Left renal cortex interstitium (tissue), 4 donors: ENCODE measurements at regions not wholly inside any gene's neighbourhood (a gene's known extent, or its start where the extent isn't known, plus 50 kb on each side); places are given as distances from the start of the nearest gene placed in this dataset.

Experiments used
- DNase-seq, 4 donors: peaks; one replicate each; pipeline ENCODE4 v3.0.0-alpha.2; 2013; ENCODE audit warnings: low read depth in 4 of 4, low spot score in 2 of 4, missing footprints in 1 of 4

- DNase-seq, result no peak
Measured at GRCh38 chr2:217691920-217692666, 310.7 kb downstream of the TNS1 start.

DNA sequence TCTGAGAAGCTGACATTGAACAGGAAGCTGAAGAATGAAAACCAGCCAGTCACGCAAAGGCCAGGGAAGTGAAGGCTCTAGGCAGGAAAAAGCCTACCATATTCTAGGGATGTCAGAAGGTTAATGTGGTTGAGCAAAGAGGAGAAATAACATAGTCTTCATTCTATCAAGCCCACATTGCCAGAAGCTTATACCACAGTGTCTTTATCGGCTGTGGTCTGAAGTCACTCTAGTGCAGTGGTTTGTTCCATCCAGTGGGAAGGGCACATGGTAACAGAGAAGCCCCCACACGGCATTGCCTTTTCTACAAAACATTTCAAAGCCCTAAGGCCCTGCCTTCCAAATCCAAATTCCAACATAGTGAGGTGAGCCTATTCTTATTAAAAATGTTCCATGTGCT is 311.3 kb downstream of the TNS1 start:
- DNase-seq, result no peak

GRCh38 chr2:217689053-217689452 is 313.7 kb downstream of the TNS1 start:
- DNase-seq, result no peak

DNA sequence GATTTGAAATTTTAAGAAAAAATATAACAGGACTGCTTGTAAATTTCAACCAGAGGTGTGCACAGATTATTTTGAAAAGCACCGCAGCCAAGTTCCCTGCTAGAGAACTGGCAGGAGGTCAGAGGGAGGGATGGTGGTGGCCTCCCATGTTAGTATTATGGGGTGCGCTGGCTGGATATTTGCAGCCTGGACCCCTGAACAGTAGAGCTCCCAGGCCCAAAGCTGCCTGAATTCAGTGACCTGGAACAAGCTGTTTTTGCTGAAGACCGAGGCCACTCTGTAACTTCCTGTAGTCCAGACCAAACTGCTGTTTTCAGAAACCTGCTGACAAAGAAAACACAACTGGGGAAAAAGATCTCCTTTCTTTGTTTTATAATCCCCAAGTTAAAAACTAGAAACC is 314.3 kb downstream of the TNS1 start:
- no peak for DNase-seq

GRCh38 chr2:217687771-217688170 is 315.0 kb downstream of the TNS1 start:
- no peak for DNase-seq

DNA sequence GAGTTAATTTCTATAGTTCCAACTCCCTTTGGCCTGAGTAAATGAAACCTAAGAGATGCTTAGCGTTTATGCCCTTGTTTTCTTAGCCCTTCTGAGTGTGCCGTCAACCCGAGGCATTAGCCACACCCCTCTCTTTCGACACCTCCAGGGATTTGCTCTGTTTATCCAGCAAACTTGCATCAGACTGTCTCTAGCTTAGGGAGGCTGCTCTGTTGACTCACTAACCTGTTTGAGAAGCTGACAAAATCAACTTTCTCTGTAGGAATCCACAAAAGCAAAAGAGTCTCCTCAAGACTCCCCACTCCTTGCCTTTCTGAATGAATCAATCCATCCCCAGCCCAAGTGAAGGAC is 317.6 kb downstream of the TNS1 start:
- no peak for DNase-seq

DNA sequence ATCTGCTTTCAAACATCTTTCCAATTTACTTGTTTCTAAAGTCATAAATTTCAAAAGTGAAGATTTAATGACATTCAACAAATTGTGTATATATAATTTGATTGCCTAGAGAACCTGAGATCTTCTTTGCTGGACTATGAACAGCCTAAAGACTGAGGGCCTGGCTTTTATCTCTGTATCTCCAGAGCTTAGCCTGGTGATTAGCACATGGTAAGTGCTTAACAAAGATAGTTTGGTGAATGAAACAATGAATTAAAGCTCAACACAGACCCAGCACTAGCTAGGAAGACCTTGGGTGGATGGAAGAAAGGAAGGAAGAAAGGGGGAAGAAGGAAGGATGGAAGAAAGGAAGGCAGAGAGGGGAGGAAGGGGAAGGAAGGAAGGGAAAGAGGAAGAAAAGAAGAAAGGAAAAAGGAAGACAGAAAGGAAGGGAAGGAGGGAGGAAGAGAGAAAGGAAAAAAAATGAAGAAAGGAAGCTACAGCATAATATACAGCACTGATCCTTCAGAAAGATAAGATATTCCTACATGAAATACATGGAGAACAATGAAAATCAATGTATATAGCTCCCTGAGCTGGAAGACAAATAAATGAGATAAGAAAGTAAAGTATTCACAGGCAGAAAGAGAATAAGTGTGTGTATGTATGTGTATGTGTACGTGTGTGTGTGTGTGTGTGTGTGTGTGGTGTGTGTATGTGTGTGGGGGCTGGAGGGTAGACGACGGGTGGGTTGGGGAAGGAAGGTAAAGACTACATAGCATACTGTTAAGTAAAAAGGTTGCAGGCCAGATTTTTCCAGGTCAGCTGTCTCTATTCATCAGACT is 318.2 kb downstream of the TNS1 start:
- DNase-seq, result no peak

DNA sequence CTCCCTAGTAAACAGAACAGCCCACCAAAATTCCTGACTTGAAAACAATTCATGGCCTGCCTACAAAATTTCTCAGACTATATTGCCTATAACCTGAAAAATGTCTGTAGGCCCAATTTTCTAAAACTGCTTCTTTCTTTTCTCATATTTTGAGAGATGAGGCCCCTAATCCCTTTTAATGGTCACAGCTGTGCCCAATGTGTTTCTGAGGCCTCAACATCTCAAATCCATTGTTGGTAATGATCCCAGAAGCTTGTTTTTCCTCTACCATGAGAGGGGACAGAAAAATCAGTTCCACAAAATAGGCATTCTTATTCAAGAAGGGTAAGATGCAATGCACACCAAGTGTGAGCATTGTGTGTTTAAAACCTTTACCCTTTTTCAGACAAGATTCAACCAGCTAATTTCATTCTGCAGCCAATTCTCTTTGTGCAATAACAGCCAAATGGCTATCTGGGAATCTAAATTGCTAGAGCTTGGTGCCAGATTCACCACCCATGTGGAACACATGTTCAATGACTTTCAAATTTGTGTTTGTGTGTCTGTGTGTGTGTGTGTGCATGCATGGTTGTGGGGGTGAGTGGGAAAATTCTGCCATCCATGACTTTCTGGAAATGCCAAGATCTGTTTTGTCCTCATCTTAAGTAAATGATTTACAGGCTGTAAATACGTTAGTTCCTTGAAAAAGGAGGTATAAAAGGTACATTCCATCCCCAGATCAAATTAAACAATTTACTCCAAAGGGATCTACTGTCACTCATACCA is 319.5 kb downstream of the TNS1 start:
- no peak for DNase-seq

DNA sequence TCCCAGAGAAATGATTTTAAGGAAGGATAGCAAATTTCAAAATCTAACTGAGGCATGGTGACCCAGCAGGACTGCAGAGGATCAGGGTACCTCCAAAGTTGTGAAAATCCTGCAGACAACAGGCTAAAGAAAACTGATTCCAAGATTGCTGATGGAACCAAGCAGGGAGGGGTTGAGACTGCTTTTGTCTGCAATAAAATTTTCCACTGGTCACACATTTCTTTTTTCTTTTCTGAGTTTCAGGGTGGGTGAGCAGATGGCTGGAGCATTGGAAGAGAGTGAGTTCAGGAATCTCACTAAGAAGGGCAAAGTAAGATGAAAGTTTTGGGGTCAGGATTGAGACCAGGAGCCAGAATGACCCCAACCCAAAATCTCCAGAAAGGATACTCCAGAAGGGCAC is 321.0 kb downstream of the TNS1 start:
- DNase-seq, result no peak

DNA sequence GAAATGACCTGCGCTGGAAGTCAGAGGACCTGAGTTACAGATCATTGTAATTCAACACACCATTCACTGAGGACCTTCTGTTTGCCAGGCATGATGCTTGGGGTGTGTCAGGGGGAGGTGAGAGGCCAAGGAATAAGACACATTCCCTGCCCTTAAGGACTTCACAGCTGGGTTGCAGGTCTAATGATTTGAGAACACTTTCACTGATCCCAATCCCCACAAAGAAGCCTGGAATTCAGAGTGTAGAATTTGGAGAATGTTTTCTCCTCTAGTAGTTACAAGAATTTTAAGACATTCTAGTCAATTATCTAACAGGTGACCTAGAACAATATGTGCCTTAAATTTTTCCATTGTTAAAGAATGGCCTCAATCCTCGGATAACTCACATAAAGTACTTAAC is 322.4 kb downstream of the TNS1 start:
- no peak for DNase-seq

GRCh38 chr2:217673627-217674026 is 329.2 kb downstream of the TNS1 start:
- no peak for DNase-seq

DNA sequence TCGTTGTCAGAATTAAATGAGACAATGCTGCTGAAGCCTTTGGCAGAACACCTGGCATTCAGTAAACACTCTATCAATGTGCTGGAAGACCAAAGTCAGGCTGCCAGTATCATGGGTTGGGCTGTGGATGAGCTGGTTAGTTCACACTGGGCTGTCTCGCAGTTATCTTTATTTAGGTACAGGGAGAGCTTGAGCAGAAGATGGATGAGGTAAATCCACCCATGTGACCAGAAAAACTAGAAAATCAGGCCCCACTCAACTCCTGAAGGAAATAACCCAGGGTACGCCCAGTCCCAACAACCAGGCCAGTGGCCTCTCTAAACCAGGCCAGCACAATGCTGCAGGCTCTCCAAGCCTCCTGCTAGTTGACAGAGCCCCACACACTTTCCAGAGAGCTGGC is 330.3 kb downstream of the TNS1 start:
- DNase-seq, result no peak

GRCh38 chr2:217671871-217672270 is 330.9 kb downstream of the TNS1 start:
- DNase-seq, result no peak

GRCh38 chr2:217671075-217671474 is 331.7 kb downstream of the TNS1 start:
- DNase-seq, result no peak

DNA sequence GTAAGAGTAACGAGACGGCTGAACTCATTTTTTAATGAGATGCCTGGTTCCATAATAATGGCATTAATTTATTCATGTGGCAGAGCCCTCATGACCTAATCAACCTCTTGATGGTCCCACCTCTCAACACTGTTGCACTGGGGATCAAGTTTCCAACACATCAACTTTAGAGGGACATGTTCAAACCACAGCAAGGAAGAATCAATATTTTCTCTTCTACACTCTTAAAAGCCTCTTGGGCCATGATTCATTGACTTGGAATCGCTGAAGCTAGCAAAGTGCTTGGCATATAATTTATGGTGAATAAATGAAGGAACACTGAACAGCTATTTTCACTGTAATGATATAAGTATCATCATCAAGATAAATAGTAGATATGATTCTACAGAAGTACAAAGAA is 333.0 kb downstream of the TNS1 start:
- no peak for DNase-seq

DNA sequence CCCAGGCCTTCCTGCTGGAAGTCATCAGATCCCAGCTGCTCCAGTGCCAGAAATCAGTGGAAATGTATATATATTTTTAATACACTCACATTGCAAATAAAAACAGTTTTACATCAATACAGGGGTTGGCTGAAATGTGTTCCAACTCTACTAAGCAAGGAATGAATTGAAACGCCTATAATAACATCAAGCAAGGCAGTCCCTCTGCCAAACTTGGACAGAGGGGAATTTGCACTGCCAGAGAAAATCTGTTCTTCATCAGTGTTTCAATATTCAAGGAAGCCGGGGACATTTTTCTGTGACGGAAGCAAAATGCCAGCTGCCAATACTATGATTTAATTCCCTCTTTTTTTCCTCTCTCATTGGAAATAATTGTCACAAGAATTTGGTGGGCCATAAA is 335.3 kb downstream of the TNS1 start:
- DNase-seq, result no peak

DNA sequence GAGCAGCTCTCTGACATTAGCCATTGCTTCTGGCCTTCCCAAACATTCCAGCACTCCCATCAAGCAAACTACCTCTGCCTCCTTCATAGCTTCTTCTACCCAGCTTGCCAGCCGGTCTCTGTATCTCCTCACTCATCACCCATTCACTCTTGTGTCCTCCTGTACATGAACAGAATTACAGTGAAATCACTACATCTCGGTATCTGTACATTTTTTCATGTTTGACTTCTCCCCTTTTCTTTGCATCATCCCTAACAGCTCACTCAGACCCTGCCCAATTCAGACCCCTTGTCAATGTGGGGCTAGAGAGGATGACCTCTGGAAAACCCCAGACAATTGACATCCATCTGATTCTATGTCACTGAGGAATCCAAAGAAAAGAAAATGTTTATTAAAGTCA is 335.8 kb downstream of the TNS1 start:
- DNase-seq, result no peak

DNA sequence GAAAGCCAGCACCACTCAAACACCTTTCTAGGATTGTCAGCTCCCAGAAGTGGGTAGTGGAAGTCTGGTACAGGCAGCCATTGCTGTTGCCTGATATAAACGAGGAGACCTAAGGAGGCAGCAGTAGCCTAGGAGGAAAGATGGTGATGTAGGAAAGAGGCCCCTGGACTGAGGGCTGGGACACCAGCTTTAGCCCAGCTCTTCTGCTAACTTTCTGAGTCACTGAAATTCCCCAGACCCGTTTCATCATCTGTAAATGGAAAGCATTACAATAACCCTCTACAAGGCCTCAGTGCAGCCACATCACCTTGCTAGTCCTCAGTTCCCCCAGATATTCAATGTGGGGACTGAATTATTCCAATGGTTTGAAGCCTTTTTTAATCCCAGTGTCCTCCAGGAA is 336.5 kb downstream of the TNS1 start:
- no peak for DNase-seq

DNA sequence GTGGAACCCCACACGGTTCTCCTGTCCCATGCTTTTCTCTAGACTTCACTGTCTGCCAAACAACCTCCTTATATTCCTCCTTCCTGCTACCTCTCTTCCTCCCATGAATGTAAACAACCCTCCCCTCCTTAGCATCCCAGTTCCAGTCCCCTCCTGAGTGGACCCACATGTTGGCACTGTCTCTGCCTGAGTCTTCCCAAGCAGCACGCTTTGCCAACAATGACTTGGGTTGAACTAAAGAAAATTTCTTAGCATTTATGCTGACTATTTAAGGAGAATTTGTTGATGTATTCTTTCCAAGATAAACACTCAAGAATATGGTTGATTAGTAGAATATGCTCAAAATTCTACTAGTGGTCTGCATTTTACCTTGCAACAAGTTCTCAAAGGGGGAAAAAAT is 338.0 kb downstream of the TNS1 start:
- DNase-seq, result no peak

DNA sequence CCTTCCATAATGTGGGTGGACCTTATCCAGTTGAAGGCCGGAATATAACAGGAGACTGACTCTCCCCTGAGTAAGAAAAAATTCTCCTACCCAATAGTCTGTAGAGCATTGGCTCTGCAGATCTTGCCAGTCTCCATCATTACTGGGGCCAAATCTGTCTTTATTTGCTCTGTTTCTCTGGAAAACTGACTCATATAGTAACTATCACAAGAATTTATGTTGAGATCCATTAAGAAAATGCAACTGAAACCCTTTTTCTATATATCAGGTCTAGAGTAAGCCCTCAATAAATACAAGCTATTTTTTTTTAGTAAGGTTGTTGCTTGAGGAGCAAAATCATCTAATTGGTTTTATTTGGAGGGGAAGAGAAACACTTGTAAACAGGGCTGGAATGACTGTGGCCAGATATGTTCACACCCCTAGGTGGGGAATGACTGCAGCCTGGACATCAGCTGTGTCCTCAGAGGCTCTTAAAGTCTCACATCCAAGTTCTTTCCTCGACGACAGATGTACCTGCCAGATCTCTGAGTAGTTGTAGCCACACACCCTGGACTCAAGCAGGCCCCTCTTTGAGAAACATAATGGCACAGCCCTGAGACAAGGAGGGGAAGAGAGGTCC is 339.7 kb downstream of the TNS1 start:
- no peak for DNase-seq

- DNase-seq, result no peak
Measured at GRCh38 chr2:217661378-217661777, 341.4 kb downstream of the TNS1 start.
